ENCODE measurements at regions not wholly inside any gene's neighbourhood (a gene's known extent, or its start where the extent isn't known, plus 50 kb on each side); places are given as distances from the start of the nearest gene placed in this dataset.
A peak's percentile ranks its signal among the peaks of the same experiment; 100 is the strongest.
"Not testable (repeated sequence)": the region's sequence is repeated elsewhere in the genome, so short reads cannot be mapped to it uniquely, and the experiment has no call there.

DNA sequence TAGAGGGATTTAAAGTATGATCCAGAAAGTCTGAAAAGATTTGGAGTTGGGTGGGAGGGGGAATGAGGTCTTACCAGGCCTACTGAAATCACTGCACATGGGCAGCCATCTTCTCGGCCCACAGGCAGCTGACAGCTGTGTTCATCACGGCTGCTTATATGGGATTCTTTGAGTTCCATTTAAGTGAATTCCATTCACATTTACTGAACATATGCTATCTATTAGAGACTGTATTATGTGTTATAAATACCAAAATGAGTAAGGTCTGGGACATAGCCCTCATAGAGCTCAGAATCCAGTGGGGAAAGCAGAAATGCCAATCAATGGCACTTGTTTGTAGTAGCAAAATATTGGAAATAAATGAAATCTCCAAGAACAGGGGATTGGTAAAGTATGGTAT, 91.1 kb downstream of the TRIM42 start:
- 0 to 100% (median 95%) methylated on average over 1 to 2 of the region's 2 CpGs; no CpG with 5 or more reads in 3 of the 10 experiments for WGBS, 10 experiments
- H3K27ac ChIP-seq: no peak overlapping the region
- in situ Hi-C loops (cut with MboI; ENCODE audit: low pct_unique_long_range_greater_than_20kb in 2 of 9, low sequenced_read_pairs in 9 of 9, unreplicated experiment in 9 of 9): no loop called here
- ATAC-seq (replicated peaks in 6 of 8): no peak
- no peak overlapping the region for H3K4me3 ChIP-seq
- H3K4me1 ChIP-seq (replicated peaks in 1 of 2): no peaks in the 10 kb centered on the region

- in situ Hi-C loops (cut with MboI; ENCODE audit: low pct_unique_long_range_greater_than_20kb in 2 of 9, low sequenced_read_pairs in 9 of 9, unreplicated experiment in 9 of 9): no loop called here
- no peak for ATAC-seq (replicated peaks in 6 of 8)
- no peak overlapping the region for H3K4me3 ChIP-seq
These were observed 92.1 kb downstream of the TRIM42 start for GRCh38 chr3:140769951-140770350.

DNA sequence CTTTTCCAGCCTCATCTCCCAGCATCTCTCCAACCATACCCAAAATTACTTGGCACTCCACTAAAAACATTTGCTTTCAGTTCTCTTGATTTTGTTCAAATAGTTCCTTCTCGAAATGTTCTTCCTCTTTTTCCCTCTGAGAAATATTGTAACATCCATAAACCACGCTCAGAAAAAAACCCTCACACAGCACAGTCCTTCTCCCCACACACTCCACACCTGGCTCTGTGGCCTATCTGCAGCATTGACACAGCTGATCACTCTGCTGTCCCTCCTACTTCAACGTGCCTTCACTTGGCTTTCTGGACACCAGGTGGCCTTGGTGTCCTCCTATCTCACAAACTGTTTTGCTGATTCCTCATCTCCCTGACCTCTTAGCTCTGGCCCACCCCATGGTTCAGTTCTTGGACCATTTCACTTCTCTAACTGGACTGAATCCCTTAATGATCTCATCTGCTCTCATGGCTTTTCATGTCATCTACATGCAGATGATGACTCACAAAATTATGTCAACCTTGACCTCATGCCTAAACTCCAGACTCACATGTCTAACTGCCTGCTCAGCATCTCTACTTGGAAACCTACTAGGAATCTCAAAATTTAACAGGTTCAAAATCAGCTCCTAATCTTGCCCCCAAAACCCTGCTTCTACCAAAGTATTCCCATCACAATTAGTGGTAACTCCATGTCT, 93.3 kb downstream of the TRIM42 start:
- in situ Hi-C loops (cut with MboI; ENCODE audit: low pct_unique_long_range_greater_than_20kb in 2 of 9, low sequenced_read_pairs in 9 of 9, unreplicated experiment in 9 of 9): no loop called here
- peak in 1 of 8 experiments; percentile 51 for ATAC-seq (replicated peaks in 6 of 8)
- 0 to 85% (median 67%) methylated on average over 2 to 3 of the region's 3 CpGs; no CpG with 5 or more reads in 1 of the 10 experiments for WGBS, 10 experiments
- H3K4me1 ChIP-seq (replicated peaks in 1 of 2): no peaks in the 10 kb centered on the region
- H3K4me3 ChIP-seq: no peak overlapping the region
- H3K27ac ChIP-seq: no peak overlapping the region

More at GRCh38 chr3:140769951-140770350, 92.1 kb downstream of the TRIM42 start:
- no peaks in the 10 kb centered on the region for H3K4me1 ChIP-seq (replicated peaks in 1 of 2)
- WGBS, 10 experiments: 0 to 94% (median 62%) methylated on average over 2 to 6 of the region's 6 CpGs; no CpG with 5 or more reads in 1 of the 10 experiments
- H3K27ac ChIP-seq: no peak overlapping the region

GRCh38 chr3:140777631-140778233, 99.9 kb downstream of the TRIM42 start:
- H3K4me1 ChIP-seq (replicated peaks in 1 of 2): no peaks in the 10 kb centered on the region
- H3K27ac ChIP-seq: no peak overlapping the region
- peak in 2 of 8 experiments; percentile 56 to 67 for ATAC-seq (replicated peaks in 6 of 8)
- WGBS, 10 experiments: 13 to 86% (median 68%) methylated on average over 1 to 4 of the region's 4 CpGs; no CpG with 5 or more reads in 1 of the 10 experiments
- in situ Hi-C loops (cut with MboI; ENCODE audit: low pct_unique_long_range_greater_than_20kb in 2 of 9, low sequenced_read_pairs in 9 of 9, unreplicated experiment in 9 of 9): no loop called here
- H3K4me3 ChIP-seq: no peak overlapping the region

GRCh38 chr3:140791368-140791767, 113.5 kb downstream of the TRIM42 start:
- WGBS, 10 experiments: 11 to 96% (median 86%) methylated on average over 2 to 3 of the region's 3 CpGs; no CpG with 5 or more reads in 1 of the 10 experiments
- in situ Hi-C loops (cut with MboI; ENCODE audit: low pct_unique_long_range_greater_than_20kb in 2 of 9, low sequenced_read_pairs in 9 of 9, unreplicated experiment in 9 of 9): no loop called here
- Histone ChIP-seq H3K27ac (no peak overlapping the region), H3K4me1 (replicated peaks in 1 of 2) (no peaks in the 10 kb centered on the region), H3K4me3 (no peak overlapping the region)
- no peak for ATAC-seq (replicated peaks in 6 of 8)

DNA sequence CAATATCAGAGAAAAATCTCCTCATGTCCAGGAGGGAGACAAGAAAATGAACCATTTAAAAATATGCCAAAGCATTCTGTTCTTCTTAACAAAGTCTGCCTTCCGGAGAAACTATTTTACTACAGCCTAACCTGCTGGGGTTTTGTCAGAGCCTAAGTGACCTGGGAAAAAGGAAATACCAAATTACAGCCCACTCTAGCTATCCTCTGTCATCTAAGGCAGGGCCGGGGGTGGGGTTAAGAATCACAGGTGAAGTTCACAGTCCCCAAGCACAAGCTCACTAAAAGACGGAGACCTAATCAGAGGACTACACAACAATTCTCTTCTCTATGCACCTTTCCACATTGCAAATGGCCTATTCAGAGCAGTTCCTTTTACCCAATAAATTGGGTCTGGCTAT, 116.6 kb downstream of the TRIM42 start:
- Histone ChIP-seq H3K27ac (no peak overlapping the region), H3K4me3 (no peak overlapping the region), H3K4me1 (replicated peaks in 1 of 2) (no peaks in the 10 kb centered on the region)
- ATAC-seq (replicated peaks in 6 of 8): no peak
- WGBS, 10 experiments: 8 to 74% (median 44%) methylated on average over 1 to 3 of the region's 3 CpGs; no CpG with 5 or more reads in 4 of the 10 experiments
- in situ Hi-C loops (cut with MboI; ENCODE audit: low pct_unique_long_range_greater_than_20kb in 2 of 9, low sequenced_read_pairs in 9 of 9, unreplicated experiment in 9 of 9): no loop called here

GRCh38 chr3:140802898-140803297, 125.0 kb downstream of the TRIM42 start:
- H3K4me3 ChIP-seq; in situ Hi-C loops (cut with MboI; ENCODE audit: low pct_unique_long_range_greater_than_20kb in 2 of 9, low sequenced_read_pairs in 9 of 9, unreplicated experiment in 9 of 9); H3K4me1 ChIP-seq (replicated peaks in 1 of 2); H3K27ac ChIP-seq: not testable (repeated sequence)
- 0 to 56% (median 21%) methylated on average over 1 of the region's 1 CpG; no CpG with 5 or more reads in 6 of the 10 experiments for WGBS, 10 experiments
- ATAC-seq (replicated peaks in 6 of 8): peak in 1 of 8 experiments; percentile 31

DNA sequence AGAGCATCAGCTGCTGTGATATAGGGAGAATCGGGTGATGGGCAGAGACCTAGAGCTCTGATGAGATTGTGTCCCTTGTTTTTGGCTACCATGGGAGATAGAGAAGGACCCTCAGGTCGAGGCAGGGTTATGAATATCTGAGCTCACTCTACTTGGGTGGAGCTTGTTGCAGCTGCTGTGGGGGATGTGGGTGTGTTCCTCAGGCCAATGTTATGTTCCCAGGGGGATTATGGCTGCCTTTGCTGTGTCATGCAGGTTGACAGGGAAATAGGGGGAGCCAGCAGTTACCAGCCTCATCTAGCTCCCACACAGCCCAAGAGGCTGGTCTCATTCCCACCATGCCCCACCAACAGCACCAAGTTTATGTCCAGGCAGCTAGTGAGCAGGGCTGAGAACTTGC, 131.5 kb downstream of the TRIM42 start:
- in situ Hi-C loops (cut with MboI; ENCODE audit: low pct_unique_long_range_greater_than_20kb in 2 of 9, low sequenced_read_pairs in 9 of 9, unreplicated experiment in 9 of 9): no loop called here
- no peak overlapping the region for H3K4me3 ChIP-seq
- 33 to 67% methylated on average over 1 of the region's 2 CpGs; no CpG with 5 or more reads in 8 of the 10 experiments for WGBS, 10 experiments
- H3K4me1 ChIP-seq (replicated peaks in 1 of 2): no peaks in the 10 kb centered on the region
- no peak overlapping the region for H3K27ac ChIP-seq
- ATAC-seq (replicated peaks in 6 of 8): peak in 3 of 8 experiments; percentile 66 to 96 (median 86)

- H3K4me3 ChIP-seq: no peak overlapping the region
- WGBS, 10 experiments: 0 to 83% (median 57%) methylated on average over 3 to 6 of the region's 6 CpGs; no CpG with 5 or more reads in 1 of the 10 experiments
- H3K27ac ChIP-seq: no peak overlapping the region
- peak in 3 of 8 experiments; percentile 93 to 98 (median 94) for ATAC-seq (replicated peaks in 6 of 8)
- H3K4me1 ChIP-seq (replicated peaks in 1 of 2): peaks cover 0 to 3% of the 10 kb centered on the region in 2 donors
- in situ Hi-C loops (cut with MboI; ENCODE audit: low pct_unique_long_range_greater_than_20kb in 2 of 9, low sequenced_read_pairs in 9 of 9, unreplicated experiment in 9 of 9): no loop called here
These were observed 125.1 kb upstream of the SLC25A36 start for GRCh38 chr3:140816372-140817195.

DNA sequence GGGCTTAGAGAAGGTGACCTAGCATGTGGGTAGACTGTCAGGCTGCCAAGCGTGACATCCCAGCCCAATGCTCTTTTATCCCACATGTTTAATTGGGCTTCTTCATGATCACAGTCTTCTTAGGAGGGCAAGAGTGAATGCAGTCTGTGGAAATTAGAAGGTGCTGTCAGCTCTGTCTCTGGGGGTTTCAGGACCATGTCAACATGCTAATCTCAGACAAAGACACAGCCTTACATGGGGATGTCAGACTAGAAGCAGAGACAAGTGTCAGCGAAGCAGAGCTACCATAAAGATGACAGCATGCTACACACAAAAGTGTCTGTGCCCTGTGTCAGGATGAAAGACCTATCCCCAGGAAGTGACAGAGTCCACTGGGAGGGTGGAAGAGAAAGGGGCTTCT, 120.1 kb upstream of the SLC25A36 start:
- 0 to 100% (median 100%) methylated on average over 1 to 2 of the region's 2 CpGs; no CpG with 5 or more reads in 5 of the 10 experiments for WGBS, 10 experiments
- Histone ChIP-seq H3K4me1 (replicated peaks in 1 of 2) (peaks cover 0 to 8% of the 10 kb centered on the region in 2 donors), H3K4me3 (no peak overlapping the region), H3K27ac (no peak overlapping the region)
- in situ Hi-C loops (cut with MboI; ENCODE audit: low pct_unique_long_range_greater_than_20kb in 2 of 9, low sequenced_read_pairs in 9 of 9, unreplicated experiment in 9 of 9): no loop called here
- no peak for ATAC-seq (replicated peaks in 6 of 8)

- WGBS, 10 experiments: 10 to 75% (median 35%) methylated on average over 2 to 3 of the region's 3 CpGs; no CpG with 5 or more reads in 4 of the 10 experiments
- Histone ChIP-seq H3K4me1 (replicated peaks in 1 of 2) (peaks cover 0 to 8% of the 10 kb centered on the region in 2 donors), H3K27ac (no peak overlapping the region), H3K4me3 (no peak overlapping the region)
- peak in 1 of 8 experiments; percentile 30 for ATAC-seq (replicated peaks in 6 of 8)
- in situ Hi-C loops (cut with MboI; ENCODE audit: low pct_unique_long_range_greater_than_20kb in 2 of 9, low sequenced_read_pairs in 9 of 9, unreplicated experiment in 9 of 9): no loop called here
These were observed 119.1 kb upstream of the SLC25A36 start for GRCh38 chr3:140822401-140823047.

GRCh38 chr3:140823106-140823505, 118.5 kb upstream of the SLC25A36 start:
- Histone ChIP-seq H3K27ac (no peak overlapping the region), H3K4me3 (no peak overlapping the region), H3K4me1 (replicated peaks in 1 of 2) (peaks cover 0 to 8% of the 10 kb centered on the region in 2 donors)
- in situ Hi-C loops (cut with MboI; ENCODE audit: low pct_unique_long_range_greater_than_20kb in 2 of 9, low sequenced_read_pairs in 9 of 9, unreplicated experiment in 9 of 9): no loop called here
- WGBS, 10 experiments: 40 to 100% (median 75%) methylated on average over 1 of the region's 1 CpG; no CpG with 5 or more reads in 5 of the 10 experiments
- no peak for ATAC-seq (replicated peaks in 6 of 8)

Data from motor neuron (in vitro differentiated cells).